ENCODE measurements at regions not wholly inside any gene's neighbourhood (a gene's known extent, or its start where the extent isn't known, plus 50 kb on each side); places are given as distances from the start of the nearest gene placed in this dataset.

DNA sequence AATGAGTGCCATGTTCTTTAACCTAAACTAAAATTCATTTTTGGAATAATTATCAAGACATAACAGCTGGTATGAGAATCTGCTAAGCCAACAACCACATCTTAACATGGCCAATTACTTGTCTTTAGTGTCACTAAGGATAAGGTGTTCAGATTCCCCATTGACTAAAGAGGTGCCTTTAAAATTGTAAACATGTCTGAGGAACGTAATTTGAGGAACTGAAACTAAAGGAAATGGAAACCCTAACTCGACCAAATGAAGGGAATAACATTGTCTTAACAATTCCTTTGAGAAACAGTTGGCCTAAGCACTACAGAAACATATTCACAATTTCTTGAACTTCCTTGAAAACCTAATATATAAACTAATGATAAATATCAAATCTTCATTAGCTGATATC lies 355.4 kb upstream of the GULP1 start:
- DNase-seq (ENCODE audit: low spot score): no peak

DNA sequence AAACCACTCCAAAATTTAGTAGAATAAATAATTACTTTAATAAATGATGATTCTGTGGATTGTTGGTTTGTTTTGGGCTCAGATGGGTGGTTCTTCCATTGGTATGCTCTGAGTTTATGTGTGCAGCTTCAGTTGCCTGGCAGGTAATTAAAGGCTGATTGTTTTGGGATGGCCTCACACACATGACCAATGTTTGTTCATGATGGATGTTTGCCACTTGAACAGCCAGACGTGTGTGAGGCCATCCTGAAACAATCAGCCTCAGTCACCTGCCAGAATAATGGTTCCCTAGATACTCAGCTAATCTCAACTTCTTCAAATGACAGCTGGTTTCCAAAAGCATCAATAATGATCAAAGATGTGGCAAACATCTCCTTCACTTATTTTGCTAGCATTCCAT lies 352.5 kb upstream of the GULP1 start:
- no peak for DNase-seq (ENCODE audit: low spot score)

DNA sequence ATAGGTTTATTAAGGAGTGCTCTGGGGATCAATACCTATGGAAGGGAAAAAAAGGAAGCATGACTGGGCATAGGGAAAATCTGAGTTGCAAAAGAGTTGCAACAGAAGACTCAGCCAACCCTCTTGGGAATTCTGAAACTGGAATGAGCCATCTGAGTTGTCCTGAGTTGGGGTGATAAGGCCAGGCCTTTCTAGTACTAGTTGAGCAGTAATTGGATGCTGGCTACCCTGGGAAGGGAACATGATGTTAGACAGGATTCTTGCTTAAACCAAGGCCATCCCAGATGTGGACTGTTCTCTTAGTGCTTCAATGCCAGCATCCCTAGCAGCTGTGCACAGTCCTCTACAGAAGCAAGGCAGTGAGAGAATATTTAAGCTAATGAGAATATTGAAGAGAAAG lies 348.8 kb upstream of the GULP1 start:
- DNase-seq (ENCODE audit: low spot score): no peak

DNA sequence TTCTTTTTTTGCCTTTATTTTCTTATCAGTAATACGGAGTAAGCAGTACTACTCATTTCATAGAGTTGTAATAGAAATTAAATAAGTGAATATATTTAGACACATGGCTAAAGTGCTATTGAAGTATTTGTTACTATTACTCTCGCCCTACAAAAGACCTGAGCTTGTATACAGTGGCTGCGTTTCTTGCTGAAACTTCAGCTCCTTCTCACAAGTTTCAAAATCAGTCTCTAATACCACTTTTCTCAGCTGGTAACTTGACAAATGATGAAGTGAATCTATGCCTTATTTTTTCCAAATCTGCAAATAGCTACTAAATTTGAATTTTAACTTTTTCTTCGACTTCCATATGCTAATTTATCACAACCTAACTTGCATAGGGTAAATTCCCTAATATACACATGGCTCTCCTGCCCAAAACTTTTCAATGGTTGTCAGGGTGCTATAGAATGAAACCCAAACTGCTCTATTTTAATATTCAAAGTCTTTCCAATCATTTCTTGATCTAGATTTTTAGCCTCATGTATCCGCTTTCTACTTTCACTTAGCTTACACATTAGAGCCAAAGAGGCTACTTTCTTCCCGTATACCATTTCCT lies 347.8 kb upstream of the GULP1 start:
- no peak for DNase-seq (ENCODE audit: low spot score)

DNA sequence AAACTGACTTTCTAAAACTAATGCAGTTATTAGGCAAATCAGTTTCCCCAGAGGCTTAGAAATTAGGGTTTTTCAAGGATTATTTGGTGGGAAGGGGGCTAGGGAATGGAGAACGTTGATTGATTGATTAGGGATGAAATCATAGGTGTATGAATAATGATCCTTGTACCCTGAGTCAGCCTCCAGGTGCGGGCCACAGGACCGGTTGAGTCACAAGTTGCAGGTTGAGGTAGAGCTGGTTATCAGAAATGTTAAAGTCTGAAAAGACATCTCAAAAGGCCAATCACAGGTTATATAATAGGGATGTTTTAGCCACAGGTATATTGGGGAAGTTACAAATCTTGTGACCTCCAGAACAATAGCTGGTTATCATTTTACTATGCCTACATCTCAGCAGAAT lies 341.8 kb upstream of the GULP1 start:
- DNase-seq (ENCODE audit: low spot score): no peak

DNA sequence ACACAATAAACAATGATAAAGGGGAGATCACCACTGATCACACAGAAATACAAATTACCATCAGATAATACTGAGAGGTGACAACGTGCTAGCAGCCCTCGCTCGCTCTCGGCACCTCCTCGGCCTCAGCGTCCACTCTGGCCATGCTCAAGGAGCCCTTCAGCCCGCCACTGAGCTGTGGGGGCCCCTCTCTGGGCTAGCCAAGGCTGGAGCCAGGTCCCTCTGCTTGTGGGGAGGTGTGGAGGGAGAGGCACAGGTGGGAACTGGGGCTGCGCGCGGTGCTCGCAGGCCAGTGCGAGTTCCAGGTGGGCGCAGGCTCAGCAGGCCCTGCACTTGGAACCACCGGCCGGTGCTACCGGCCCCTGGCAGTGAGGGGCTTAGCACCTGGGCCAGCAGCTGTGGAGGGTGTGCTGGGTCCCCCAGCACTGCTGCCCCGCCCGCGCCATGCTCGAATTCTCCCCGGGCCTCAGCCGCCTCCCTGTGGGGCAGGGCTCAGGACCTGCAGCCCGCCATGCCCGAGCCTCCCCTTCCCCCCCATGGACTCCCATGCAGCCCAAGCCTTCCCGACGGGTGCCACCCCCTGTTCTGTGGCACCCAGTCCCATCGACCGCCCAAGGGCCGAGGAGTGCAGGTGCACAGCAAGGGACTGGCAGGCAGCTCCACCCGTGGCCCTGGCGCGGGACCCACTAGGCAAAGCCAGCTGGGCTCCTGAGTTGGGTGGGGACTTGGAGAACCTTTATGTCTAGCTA lies 340.0 kb upstream of the GULP1 start:
- DNase-seq (ENCODE audit: low spot score): no peak

DNA sequence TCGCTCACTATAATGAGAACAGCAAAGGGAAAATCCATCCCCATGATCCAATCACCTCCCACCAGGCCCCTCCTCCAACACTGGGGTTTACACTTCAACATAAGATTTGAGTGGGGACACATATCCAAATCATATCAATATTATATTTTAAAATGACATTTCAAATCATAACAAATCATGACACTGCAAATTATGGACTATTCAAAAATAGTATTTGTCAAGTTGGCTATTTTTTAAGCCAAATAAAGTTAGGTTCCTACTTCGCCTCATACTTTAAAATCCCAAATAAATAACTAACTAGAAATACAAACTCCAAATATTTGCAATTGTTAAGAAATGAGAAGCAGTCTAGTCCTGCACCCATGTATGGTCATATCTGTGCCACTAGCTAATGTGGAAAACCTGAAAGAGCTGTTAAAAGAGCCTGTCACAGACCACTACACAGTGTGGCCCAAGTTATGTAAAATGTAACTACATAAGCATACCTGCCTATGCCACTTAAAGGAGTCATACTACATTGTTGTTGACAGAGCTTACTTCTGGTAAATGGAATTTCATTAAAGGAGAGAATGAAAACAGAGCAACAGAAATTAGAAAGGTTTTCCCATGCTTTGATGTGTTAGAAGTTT lies 334.7 kb upstream of the GULP1 start:
- no peak for DNase-seq (ENCODE audit: low spot score)

DNA sequence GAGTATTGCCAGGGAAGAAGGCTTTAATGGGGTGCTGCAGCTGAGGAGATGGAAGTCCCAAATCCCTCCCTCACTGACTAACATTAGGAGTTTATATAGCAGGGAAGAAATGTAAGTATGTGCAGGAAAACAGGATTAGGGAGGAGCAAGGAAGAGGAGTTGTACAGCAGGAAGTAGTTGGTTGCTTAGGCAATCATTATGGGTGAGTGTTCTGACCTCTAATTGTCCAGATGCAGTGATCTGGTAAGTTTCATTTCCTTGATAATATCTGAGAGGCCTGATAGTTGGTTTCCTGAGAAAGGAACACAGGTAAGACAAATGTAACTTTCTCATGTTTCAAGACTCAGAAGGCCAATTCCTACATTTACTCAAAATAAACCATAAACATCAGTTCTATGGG lies 331.9 kb upstream of the GULP1 start:
- no peak for DNase-seq (ENCODE audit: low spot score)

DNA sequence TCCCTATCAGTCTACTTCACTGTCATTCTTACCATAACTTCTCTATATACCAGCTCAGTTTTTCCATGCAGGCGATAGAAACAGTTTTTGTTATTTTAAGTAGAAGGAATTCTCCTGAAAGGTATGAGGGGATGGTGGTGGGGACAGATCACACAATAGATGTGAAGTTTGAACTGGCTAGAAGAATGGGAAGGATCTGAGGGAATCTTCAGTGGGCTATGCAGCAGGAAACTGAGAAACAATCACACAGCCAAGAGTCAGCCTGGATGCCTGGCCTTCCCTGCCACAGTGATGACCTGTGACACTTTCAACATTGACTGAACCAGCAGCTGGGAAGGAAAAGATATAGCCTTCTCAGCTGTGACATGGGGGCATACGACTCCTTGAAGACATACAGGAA lies 329.1 kb upstream of the GULP1 start:
- DNase-seq (ENCODE audit: low spot score): no peak

DNA sequence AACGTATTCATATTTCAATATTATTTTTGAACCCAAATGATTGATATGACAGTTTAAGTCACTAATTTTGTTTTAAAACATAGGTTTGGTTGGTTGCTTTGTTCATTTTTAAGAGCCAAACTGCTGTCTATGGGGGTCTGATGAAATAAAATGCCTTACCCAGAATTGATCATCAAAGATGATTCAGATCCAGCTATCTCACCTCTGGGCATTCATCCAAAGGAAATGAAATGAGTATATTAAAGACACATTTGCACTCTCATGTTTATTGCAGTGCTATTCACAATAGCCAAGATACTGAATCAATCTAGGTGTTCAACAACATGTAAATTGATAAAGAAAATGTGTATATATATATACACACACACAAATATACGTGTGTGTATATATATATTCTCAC lies 326.9 kb upstream of the GULP1 start:
- DNase-seq (ENCODE audit: low spot score): no peak

DNA sequence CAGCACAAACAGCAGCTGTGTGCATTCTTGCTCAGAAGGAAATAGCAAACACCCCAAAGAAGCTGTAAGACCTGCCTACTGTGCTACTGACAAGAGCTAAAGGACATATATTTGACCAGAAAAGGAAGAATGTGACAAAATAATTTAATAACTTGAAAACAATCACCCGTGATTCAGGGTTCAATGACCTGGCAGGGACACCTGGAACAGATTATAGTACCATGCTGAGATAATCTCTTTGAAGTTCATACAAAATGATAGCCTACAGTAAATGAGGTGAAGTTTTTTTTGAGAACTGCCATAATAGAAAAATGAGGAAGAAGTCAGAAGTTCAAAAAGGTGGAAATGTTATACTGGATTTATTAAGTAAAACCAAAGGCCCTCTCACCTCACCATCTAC lies 324.8 kb upstream of the GULP1 start:
- DNase-seq (ENCODE audit: low spot score): no peak

DNA sequence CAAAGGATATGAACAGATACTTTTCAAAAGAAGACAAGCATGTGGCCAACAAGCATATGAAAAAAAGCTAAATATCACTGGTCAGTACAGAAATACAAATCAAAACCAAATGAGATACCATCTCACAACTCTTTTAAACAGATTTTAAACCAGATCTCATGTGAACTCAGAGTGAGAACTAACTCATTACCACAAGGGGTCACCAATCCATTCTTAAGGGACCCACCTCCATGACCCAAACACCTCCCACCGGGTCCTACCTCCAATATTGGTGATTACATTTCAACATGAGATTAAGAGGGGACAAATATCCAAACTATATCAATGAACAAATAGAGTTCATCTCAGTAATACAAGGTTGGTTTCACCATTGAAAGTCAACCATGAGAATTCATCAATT lies 319.8 kb upstream of the GULP1 start:
- DNase-seq (ENCODE audit: low spot score): no peak

DNA sequence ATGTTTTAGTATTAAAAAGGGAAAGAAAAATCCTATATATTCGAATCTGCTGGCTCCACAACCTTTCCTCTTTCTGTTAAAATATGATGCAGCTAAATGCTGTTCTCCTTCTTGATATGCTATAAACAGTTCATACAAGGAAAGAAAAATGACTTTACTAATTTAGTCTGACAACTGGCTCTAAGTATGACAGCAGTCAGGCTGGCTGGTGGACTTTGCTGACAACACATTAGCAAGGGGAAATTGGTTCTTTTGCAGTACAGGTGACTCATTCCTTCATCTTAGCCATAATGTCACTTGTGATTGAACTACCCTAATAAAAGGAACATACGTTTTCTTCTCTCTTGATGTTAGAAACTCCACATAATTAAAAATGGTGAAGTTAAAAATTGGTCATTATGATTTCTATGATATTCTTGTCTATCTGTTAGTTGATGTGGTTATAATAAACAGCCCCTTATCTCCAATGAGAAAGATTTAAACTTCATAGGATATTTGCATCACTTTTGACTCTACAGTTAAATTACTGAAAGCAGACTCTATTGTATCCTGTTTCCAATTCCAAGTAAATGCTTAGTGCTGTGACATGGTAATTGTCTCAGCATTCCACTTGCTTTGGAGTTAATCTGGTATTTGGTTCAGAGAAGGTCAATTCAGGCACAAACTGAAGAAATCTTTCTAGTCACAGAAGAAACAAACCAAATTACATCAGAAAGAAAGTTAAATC lies 315.3 kb upstream of the GULP1 start:
- DNase-seq (ENCODE audit: low spot score): no peak

DNA sequence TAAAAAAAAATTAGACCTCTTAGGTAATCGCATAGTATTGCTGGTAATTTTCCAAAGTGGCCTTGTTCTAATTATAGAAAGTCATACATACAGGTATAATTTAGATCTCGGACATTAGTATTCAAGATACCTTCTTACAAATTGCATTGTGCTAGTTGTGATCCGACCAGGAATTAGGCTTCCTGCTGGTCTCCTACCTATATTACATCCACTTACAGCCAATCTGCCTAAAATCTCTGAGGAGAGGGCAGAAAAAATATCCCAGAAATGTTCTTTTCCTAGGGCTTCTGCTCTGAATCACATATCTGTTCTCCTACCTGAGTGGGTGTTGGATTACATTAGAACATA lies 314.7 kb upstream of the GULP1 start:
- no peak for DNase-seq (ENCODE audit: low spot score)

DNA sequence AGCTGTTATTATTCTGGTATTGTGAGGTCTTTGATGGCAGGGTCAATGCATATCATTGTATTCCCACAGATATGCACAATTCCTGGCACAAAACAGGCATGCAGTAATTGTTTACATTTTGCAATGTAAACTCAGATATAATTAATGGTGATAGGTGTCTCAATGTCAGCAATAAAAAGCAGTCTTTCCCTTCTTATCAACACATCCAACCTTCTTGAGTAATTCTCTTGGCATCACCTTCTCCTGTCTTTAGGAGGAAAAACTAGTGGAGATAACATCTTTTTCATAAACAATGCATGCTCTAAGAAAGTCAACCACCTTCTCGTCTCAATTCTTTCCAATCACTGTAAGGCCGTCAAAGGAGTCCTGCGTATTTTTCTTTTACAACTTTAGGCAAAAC lies 313.3 kb upstream of the GULP1 start:
- no peak for DNase-seq (ENCODE audit: low spot score)

DNA sequence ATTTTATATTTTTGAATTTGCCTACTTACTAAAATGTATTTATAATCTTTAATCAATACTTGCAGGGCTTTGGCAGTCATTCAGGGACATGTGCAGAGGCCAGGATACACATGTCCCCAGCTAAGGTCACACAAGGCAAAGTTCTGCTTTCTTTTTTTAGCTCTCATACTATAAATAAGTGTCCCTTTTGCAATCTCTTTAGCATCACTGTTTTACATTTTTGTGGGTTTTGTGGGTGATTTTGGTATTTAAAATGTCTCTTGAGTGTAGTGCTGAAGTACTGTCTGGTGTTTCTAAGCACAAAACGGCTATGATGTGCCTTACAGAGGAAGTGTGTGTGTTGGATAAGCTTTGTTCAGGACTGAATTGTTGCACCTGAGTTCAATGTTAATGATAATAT lies 309.0 kb upstream of the GULP1 start:
- DNase-seq (ENCODE audit: low spot score): no peak

DNA sequence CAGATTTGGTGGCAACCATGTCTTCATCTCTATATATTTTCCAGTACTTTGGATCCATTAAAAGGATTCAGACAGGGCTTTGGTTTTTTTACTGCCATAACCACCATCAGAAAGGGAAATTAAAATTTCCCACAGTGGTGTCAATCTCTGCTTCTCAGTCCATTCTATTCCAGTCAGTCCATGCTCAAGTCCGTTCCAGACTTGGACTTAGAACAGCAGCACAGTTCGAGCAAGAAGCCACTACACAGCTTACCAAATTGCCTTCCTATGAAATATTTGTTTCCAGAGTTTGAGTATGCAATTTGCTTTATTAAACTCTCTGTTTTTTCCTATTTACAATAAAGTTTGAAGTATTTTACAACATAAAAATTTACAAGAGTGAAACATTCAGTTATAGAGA lies 306.5 kb upstream of the GULP1 start:
- DNase-seq (ENCODE audit: low spot score): no peak

DNA sequence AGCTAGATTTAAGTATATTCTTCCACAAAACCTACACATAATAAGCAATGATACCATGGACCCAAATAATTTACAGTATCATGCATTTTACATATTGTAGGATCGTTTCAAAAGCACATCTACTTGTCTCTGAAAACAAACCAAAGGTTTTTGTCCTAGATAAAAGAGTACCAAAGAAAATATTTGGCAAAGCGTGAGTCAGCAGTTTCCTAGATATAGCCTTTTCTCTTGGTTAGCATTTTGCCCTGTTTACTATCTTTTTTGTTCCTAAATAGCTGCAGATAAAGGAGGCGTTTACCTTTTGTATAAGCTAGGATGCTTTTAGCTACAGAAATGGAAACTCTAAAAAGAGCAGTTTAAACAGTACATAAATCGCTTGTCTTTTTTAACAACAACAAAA lies 305.8 kb upstream of the GULP1 start:
- DNase-seq (ENCODE audit: low spot score): no peak

DNA sequence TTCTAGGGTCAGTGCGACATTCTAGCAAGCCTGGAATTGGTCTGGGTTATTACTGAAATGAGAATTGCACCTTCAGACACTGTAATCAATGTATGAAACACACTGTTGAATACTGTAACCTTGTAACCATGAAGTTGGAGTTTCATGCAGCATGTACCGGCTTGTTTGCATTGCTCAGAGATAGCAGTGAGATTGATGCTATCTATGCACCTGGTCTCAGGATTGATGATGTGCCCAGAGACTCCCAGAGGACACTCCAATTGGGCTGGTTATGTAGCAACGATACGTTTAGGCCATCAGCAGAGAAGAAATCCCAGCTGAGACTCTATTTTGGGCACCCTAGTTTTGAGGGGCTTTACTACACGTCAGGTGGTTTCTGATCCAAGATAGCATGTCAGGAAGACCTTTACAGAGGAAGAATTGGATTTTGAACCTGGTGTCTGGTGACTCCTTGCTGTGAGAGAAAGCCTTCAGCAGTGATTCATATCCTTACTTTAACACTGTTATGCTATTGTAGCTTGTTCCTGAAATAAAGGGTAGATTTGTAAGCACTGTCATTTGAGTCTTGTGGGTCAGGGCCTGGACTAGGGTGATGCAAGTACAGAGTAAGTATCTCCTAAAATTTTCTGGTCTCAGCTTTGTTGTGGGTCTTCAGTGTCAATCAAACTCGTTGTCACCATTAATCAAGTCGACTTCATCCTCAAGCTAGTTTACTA lies 305.1 kb upstream of the GULP1 start:
- no peak for DNase-seq (ENCODE audit: low spot score)

DNA sequence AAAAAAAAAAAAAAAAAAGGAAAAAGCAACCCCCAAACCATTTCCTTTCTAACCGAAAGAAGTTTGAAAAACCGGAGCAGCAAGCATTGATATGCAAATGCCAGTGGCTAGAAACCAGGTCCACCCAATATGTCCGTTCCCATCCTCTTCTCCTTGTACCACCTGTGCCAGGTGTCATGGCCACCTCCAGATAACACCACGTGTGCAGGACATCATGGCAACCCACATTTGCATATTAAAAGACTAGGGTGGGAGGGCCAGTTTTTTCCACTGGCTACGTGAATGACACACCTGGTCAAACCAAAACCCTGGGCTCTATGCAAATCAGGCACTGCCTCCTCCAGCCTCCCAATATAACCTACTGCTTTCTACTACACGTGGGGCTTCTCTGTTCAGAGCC lies 303.3 kb upstream of the GULP1 start:
- no peak for DNase-seq (ENCODE audit: low spot score)

DNA sequence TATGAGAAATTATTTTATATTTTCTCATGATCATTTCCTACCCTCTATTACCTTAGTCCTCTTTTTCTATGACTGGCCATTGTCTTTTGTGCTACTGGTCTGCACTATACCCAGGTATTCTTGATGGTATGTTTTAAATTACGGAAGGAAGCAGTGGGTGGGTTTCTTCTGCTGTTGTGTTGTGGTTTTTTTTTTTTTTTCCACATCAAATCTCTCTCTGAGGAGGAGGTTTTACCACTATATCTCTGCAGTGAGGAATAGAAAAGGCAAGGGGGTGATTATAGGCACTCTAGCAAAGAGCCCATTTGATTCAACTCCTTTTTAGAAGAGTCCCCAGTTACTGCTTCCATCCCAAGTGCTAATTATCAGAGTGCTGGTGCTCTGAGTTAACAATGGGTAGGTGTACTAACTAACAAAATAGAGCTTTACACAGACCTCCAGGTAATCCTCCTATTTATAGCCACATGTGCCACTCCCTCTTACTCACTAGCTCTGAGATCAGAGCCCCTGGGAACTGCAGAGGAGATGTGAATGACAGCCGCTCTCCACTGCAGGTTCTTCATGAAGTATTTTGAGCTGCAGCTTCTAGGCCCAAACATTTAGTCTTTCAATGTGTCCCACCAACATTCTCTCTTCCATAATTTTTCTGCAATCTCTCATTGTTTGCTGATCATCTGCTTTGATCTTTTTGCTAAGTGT lies 301.6 kb upstream of the GULP1 start:
- DNase-seq (ENCODE audit: low spot score): no peak

DNA sequence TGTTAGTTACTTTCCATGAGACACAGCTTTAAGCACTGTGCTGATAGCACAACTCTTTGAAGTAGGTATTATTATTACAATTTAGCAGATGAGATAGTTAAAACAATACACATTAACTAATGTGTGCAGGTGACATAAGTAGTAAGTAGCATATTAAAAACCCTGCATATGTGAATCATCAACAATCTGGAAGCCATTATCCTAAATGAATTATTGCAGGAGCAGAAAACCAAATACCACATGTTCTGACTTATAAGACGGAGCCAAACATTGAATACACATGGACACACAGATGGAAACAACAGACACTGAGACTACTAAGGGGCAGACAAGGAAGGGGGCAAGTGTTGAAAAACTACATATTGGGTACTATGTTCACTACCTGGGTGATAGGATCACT lies 300.3 kb upstream of the GULP1 start:
- DNase-seq (ENCODE audit: low spot score): no peak
